Activated CD4-positive, alpha-beta T cell treated with anti-CD3 and anti-CD28 coated beads, Interleukin-2, Interleukin-6, amounts not matched to agents 100 ng/mL and 50 ng/mL, durations not matched to agents 16 hours and 8 hours (primary cell): ENCODE measurements at regions not wholly inside any gene's neighbourhood (a gene's known extent, or its start where the extent isn't known, plus 50 kb on each side); places are given as distances from the start of the nearest gene placed in this dataset.
"Not testable (repeated sequence)": the region's sequence is repeated elsewhere in the genome, so short reads cannot be mapped to it uniquely, and the experiment has no call there.

Source experiments
- DNase-seq: peaks from one replicate; pipeline ENCODE4 v3.0.0-alpha.2; 2020

GRCh38 chr4:100022792-100023222, 72.7 kb upstream of the H2AZ1 start:
- DNase-seq: no peak

GRCh38 chr4:100019821-100020220, 69.7 kb upstream of the H2AZ1 start:
- no peak for DNase-seq

- peak; percentile 30 for DNase-seq
Measured at GRCh38 chr4:100017637-100018310, 67.7 kb upstream of the H2AZ1 start.

- no peak for DNase-seq
Measured at GRCh38 chr4:100016191-100016590, 66.1 kb upstream of the H2AZ1 start.

- no peak for DNase-seq
Measured at GRCh38 chr4:100014616-100015015, 64.5 kb upstream of the H2AZ1 start.

- no peak for DNase-seq
Measured at GRCh38 chr4:100009490-100009889, 59.4 kb upstream of the H2AZ1 start.

- DNase-seq: no peak
Measured at GRCh38 chr4:100008048-100008447, 58.0 kb upstream of the H2AZ1 start.

GRCh38 chr4:100006161-100006560, 56.1 kb upstream of the H2AZ1 start:
- DNase-seq: not testable (repeated sequence)
